ENCODE measurements at regions not wholly inside any gene's neighbourhood (a gene's known extent, or its start where the extent isn't known, plus 50 kb on each side); places are given as distances from the start of the nearest gene placed in this dataset.

- no peak for TF ChIP-seq GATA2 (IDR thresholded peaks at IDR 0.05; ENCODE audit: low read depth, low read length)
- no peak for TF ChIP-seq GATA3 (IDR thresholded peaks at IDR 0.05; ENCODE audit: low read depth, low read length)
Observed at GRCh38 chr7:17663061-17663675, 277.1 kb downstream of the SNX13 start.
